ENCODE measurements at regions not wholly inside any gene's neighbourhood (a gene's known extent, or its start where the extent isn't known, plus 50 kb on each side); places are given as distances from the start of the nearest gene placed in this dataset.

- TF ChIP-seq CTCF (IDR thresholded peaks at IDR 0.05; ENCODE audit: insufficient read depth, low read depth, low read length): no peak
- no peak for TF ChIP-seq EZH2 (IDR thresholded peaks at IDR 0.05; ENCODE audit: insufficient read depth, low read length)
Observed at GRCh38 chr18:56316727-56317126, 321.7 kb downstream of the TXNL1 start.
